H7 (cell line): ENCODE measurements at regions not wholly inside any gene's neighbourhood (a gene's known extent, or its start where the extent isn't known, plus 50 kb on each side); places are given as distances from the start of the nearest gene placed in this dataset.

Experiments
- DNase-seq: peaks from one replicate; pipeline ENCODE4 v3.0.0; 2012
- H3K27me3 ChIP-seq: 2 replicates; pipeline ENCODE4 v1.6.0; 2011; ENCODE audit warnings: mild to moderate bottlenecking, low read length; ENCODE audit not compliant: control insufficient read depth, insufficient read depth
- H3K36me3 ChIP-seq: replicated peaks from 2 replicates; pipeline ENCODE4 v1.5.1; 2011; ENCODE audit warnings: low read length; ENCODE audit not compliant: control insufficient read depth, insufficient read depth
- H3K4me3 ChIP-seq: 2 replicates; pipeline ENCODE4 v1.5.1; 2011; ENCODE audit warnings: low read depth, mild to moderate bottlenecking, control low read depth, low read length, moderate library complexity; ENCODE audit not compliant: insufficient read depth

- no peak for DNase-seq
- no peaks in the 10 kb centered on the region for H3K36me3 ChIP-seq
- no peaks in the 10 kb centered on the region for H3K27me3 ChIP-seq
- H3K4me3 ChIP-seq: no peak overlapping the region
These were observed 209.6 kb upstream of the DDI1 start for GRCh38 chr11:103826856-103827255.

- no peak for DNase-seq
- no peaks in the 10 kb centered on the region for H3K36me3 ChIP-seq
These were observed 206.8 kb upstream of the DDI1 start for GRCh38 chr11:103829596-103829995.

DNA sequence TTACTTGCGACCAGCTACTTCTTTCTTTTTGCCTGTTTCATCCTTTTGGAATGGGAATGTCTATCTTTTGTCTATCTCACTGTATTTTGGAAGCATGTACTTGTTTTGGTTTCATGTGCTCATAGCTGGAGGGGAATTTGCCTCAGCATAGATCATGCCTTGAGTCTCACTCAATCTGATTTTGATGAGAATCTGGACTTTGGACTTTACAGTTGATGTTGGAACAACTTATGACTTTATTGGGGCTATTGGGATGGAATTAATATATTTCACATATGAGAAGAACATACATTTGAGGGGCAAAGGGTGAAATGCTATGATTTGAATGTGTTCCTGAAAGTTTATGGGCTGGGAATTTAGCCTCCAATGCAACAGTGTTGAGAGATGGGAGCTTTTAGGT is 206.2 kb upstream of the DDI1 start:
- Histone ChIP-seq H3K4me3 (no peak overlapping the region), H3K36me3 (no peaks in the 10 kb centered on the region), H3K27me3 (no peaks in the 10 kb centered on the region)
- DNase-seq: no peak

More at GRCh38 chr11:103829596-103829995, 206.8 kb upstream of the DDI1 start:
- H3K27me3 ChIP-seq: no peaks in the 10 kb centered on the region
- H3K4me3 ChIP-seq: no peak overlapping the region

- H3K4me3 ChIP-seq: no peak overlapping the region
- H3K36me3 ChIP-seq: no peaks in the 10 kb centered on the region
- no peak for DNase-seq
- no peaks in the 10 kb centered on the region for H3K27me3 ChIP-seq
These were observed 203.7 kb upstream of the DDI1 start for GRCh38 chr11:103832762-103833161.

- no peak for DNase-seq
- no peaks in the 10 kb centered on the region for H3K36me3 ChIP-seq
- no peaks in the 10 kb centered on the region for H3K27me3 ChIP-seq
- no peak overlapping the region for H3K4me3 ChIP-seq
These were observed 194.2 kb upstream of the DDI1 start for GRCh38 chr11:103842191-103842590.

DNA sequence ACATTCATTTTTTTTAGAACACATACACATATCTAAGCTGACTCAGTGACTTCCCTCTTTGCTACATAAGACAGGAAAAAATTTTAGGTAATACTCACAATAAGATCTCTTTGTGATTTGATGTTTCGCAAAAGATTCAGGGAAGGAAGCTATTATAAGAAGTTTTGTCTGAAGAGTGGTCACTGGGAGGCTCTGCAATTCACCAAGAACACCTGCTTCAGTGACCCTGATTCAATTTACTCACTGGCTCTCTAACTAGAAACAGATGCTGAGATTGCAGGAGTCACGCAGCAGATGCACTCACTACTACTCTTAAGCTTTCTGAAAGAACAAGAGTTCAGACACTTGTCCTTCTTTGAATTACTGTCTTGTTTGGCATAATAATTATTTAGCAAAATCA is 193.6 kb upstream of the DDI1 start:
- no peak overlapping the region for H3K4me3 ChIP-seq
- no peaks in the 10 kb centered on the region for H3K27me3 ChIP-seq
- no peaks in the 10 kb centered on the region for H3K36me3 ChIP-seq
- no peak for DNase-seq

GRCh38 chr11:103844327-103845215 is 191.9 kb upstream of the DDI1 start:
- Histone ChIP-seq H3K4me3 (no peak overlapping the region), H3K36me3 (no peaks in the 10 kb centered on the region), H3K27me3 (no peaks in the 10 kb centered on the region)
- no peak for DNase-seq

GRCh38 chr11:103845331-103845730 is 191.1 kb upstream of the DDI1 start:
- Histone ChIP-seq H3K36me3 (no peaks in the 10 kb centered on the region), H3K27me3 (no peaks in the 10 kb centered on the region), H3K4me3 (no peak overlapping the region)
- DNase-seq: no peak

DNA sequence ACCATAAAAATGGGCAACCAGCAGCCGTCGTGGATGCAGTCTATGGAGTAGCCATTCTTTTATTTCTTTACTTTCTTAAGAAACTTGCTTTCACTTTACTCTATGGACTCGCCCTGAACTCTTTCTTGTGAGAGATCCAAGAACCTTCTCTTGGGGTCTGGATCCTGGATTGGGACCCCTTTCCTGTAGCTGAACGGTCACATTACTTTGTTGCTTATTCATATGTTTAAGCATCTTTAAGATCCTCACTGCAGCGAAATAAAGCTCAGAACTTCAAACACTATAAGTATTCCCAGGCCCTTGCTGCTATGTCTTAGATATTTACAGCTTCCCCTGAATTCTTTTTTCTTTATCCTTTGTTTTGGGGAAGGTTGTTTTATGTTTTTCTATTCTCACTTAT is 187.8 kb upstream of the DDI1 start:
- no peak for DNase-seq
- H3K36me3 ChIP-seq: no peaks in the 10 kb centered on the region

GRCh38 chr11:103849366-103849765 is 187.1 kb upstream of the DDI1 start:
- Histone ChIP-seq H3K27me3 (no peaks in the 10 kb centered on the region), H3K36me3 (no peaks in the 10 kb centered on the region)
- no peak for DNase-seq

More for the DNA sequence above, 187.8 kb upstream of the DDI1 start:
- Histone ChIP-seq H3K27me3 (no peaks in the 10 kb centered on the region), H3K4me3 (no peak overlapping the region)

DNA sequence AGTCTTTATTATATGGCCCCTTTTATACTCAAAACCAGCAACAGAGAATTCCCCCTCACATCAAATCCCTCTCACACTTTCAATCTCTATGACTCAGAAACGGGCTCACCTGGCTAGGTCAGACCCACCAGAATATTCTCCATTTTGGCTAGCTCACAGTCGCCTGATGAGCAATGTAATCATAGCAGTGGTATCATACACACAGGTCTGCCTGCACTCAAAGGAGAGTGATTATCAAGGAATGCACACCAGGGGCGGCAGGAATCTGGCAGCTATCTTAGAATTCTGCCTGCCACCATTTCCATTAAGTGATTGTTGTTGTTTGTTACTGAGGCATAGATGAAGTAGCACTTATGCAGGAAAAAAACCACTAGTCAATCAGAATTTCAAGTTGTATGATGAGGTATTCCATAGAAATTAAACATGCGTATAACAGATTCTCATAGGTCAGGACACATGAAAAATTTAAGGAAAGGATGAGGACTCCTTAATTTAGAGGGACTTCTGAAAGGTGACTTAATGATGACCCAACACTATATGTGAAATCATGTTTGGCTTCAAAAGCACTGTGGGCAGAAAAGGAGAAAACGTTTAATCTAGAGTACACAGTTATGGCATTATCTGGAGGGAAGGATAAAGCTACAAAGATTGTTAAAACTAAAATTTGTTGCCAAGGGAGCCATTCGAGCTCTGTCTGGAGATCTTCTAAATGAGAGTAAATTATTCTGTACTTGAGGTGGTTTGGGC is 185.8 kb upstream of the DDI1 start:
- Histone ChIP-seq H3K36me3 (no peaks in the 10 kb centered on the region), H3K4me3 (no peak overlapping the region), H3K27me3 (no peaks in the 10 kb centered on the region)
- no peak for DNase-seq

More at GRCh38 chr11:103849366-103849765, 187.1 kb upstream of the DDI1 start:
- no peak overlapping the region for H3K4me3 ChIP-seq

- Histone ChIP-seq H3K27me3 (no peaks in the 10 kb centered on the region), H3K4me3 (no peak overlapping the region), H3K36me3 (no peaks in the 10 kb centered on the region)
- no peak for DNase-seq
These were observed 185.2 kb upstream of the DDI1 start for GRCh38 chr11:103851166-103851651.
